Progenitor cell of endocrine pancreas (in vitro differentiated cells): ENCODE measurements at regions not wholly inside any gene's neighbourhood (a gene's known extent, or its start where the extent isn't known, plus 50 kb on each side); places are given as distances from the start of the nearest gene placed in this dataset.

ENCODE experiments used
- DNase-seq: peaks from one replicate; pipeline ENCODE4 v3.0.0; 2021; ENCODE audit warnings: low spot score; ENCODE audit not compliant: unreplicated experiment
- H3K27ac Mint-ChIP-seq: 2 replicates; pipeline ENCODE4 v1.8.0; 2021; ENCODE audit warnings: mild to moderate bottlenecking, moderate library complexity, mixed read lengths
- H3K27me3 Mint-ChIP-seq: 2 replicates; pipeline ENCODE4 v1.8.0; 2021; ENCODE audit warnings: mixed read lengths
- H3K36me3 Mint-ChIP-seq: 2 replicates; pipeline ENCODE4 v1.8.0; 2022; ENCODE audit warnings: mixed read lengths; ENCODE audit not compliant: insufficient read depth
- H3K4me1 Mint-ChIP-seq: 2 replicates; pipeline ENCODE4 v1.8.0; 2021; ENCODE audit warnings: low read depth, mixed read lengths
- H3K4me3 Mint-ChIP-seq: 2 replicates; pipeline ENCODE4 v1.8.0; 2021; ENCODE audit warnings: low read depth, mild to moderate bottlenecking, moderate library complexity, mixed read lengths
- H3K9me3 Mint-ChIP-seq: 2 replicates; pipeline ENCODE4 v1.8.0; 2021; ENCODE audit warnings: low read depth, mixed read lengths
- TF ChIP-seq, protein P1 (sequence below): fragments of 200-600 bp; sonication (generic); IDR thresholded peaks from one replicate; pipeline ENCODE4 v1.5.0; 2021; ENCODE audit warnings: antibody characterized with exemption, mild to moderate bottlenecking; ENCODE audit not compliant: unreplicated experiment

DNA sequence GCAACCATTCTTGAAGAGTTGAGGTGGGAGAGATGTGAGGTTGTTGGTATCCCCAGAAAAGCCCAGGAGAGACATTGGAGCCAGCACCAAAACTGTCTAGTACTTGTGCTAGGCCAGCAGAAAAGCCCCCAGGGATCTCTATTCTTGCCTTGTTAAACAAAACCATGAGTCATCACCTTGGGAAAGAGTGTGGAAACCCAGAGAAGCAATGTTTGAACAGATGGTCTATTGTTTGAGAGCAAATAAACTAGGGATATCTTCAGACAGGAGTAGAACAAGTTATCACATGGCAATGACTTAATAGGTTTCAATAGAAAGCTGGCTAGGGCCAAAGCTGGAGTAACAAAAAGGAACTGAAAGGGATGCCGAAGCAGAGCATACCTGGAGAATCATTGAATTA, 195.7 kb upstream of the CASK start:
- H3K9me3 Mint-ChIP-seq, result peaks cover 12% of the 10 kb centered on the region
- no peaks in the 10 kb centered on the region for H3K27me3 Mint-ChIP-seq
- TF ChIP-seq, protein P1, sequence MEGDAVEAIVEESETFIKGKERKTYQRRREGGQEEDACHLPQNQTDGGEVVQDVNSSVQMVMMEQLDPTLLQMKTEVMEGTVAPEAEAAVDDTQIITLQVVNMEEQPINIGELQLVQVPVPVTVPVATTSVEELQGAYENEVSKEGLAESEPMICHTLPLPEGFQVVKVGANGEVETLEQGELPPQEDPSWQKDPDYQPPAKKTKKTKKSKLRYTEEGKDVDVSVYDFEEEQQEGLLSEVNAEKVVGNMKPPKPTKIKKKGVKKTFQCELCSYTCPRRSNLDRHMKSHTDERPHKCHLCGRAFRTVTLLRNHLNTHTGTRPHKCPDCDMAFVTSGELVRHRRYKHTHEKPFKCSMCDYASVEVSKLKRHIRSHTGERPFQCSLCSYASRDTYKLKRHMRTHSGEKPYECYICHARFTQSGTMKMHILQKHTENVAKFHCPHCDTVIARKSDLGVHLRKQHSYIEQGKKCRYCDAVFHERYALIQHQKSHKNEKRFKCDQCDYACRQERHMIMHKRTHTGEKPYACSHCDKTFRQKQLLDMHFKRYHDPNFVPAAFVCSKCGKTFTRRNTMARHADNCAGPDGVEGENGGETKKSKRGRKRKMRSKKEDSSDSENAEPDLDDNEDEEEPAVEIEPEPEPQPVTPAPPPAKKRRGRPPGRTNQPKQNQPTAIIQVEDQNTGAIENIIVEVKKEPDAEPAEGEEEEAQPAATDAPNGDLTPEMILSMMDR, result no peak
- no peak overlapping the region for H3K27ac Mint-ChIP-seq
- no peak overlapping the region for H3K4me3 Mint-ChIP-seq
- DNase-seq, result no peak
- no peaks in the 10 kb centered on the region for H3K4me1 Mint-ChIP-seq
- H3K36me3 Mint-ChIP-seq, result no peaks in the 10 kb centered on the region

DNA sequence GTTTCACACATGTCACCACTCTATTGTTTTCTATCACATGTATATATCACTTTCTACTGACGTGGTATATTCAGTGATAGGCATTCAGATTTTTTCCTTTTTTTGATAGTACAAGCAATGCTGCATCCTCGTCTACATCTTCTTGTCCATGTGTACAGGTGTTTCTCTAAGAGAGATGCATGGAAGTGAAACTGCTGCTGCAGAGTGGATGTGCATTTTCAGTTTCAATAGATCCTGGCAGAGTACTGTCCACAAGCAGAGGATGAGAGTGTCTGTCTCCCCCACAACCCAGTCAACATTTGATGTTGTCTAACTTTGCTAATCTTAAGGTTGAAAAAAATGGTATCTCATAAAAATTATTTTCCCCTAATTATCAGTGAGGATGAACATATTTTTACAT, 194.0 kb upstream of the CASK start:
- H3K27me3 Mint-ChIP-seq, result no peaks in the 10 kb centered on the region
- no peaks in the 10 kb centered on the region for H3K4me1 Mint-ChIP-seq
- H3K36me3 Mint-ChIP-seq, result no peaks in the 10 kb centered on the region
- H3K9me3 Mint-ChIP-seq, result peaks cover 15% of the 10 kb centered on the region
- TF ChIP-seq, protein P1, result no peak
- H3K27ac Mint-ChIP-seq, result no peak overlapping the region
- DNase-seq, result no peak
- H3K4me3 Mint-ChIP-seq, result no peak overlapping the region

- H3K4me1 Mint-ChIP-seq, result no peaks in the 10 kb centered on the region
- no peak overlapping the region for H3K27ac Mint-ChIP-seq
- no peaks in the 10 kb centered on the region for H3K27me3 Mint-ChIP-seq
- no peak for DNase-seq
- H3K36me3 Mint-ChIP-seq, result no peaks in the 10 kb centered on the region
- H3K9me3 Mint-ChIP-seq, result peaks cover 23% of the 10 kb centered on the region
- TF ChIP-seq, protein P1, result no peak
- H3K4me3 Mint-ChIP-seq, result no peak overlapping the region
Measured at GRCh38 chrX:42109428-42109827, 186.1 kb upstream of the CASK start.

GRCh38 chrX:42107495-42108488, 184.4 kb upstream of the CASK start:
- H3K27ac Mint-ChIP-seq, result no peak overlapping the region
- no peaks in the 10 kb centered on the region for H3K27me3 Mint-ChIP-seq
- no peak for DNase-seq
- H3K4me1 Mint-ChIP-seq, result no peaks in the 10 kb centered on the region
- peaks cover 22% of the 10 kb centered on the region for H3K9me3 Mint-ChIP-seq
- no peak overlapping the region for H3K4me3 Mint-ChIP-seq
- TF ChIP-seq, protein P1, result no peak
- no peaks in the 10 kb centered on the region for H3K36me3 Mint-ChIP-seq

- DNase-seq, result no peak
- H3K27ac Mint-ChIP-seq, result no peak overlapping the region
- peaks cover 18% of the 10 kb centered on the region for H3K9me3 Mint-ChIP-seq
- H3K27me3 Mint-ChIP-seq, result no peaks in the 10 kb centered on the region
- no peaks in the 10 kb centered on the region for H3K36me3 Mint-ChIP-seq
- TF ChIP-seq, protein P1, result no peak
- H3K4me3 Mint-ChIP-seq, result no peak overlapping the region
- H3K4me1 Mint-ChIP-seq, result no peaks in the 10 kb centered on the region
Measured at GRCh38 chrX:42106556-42106955, 183.2 kb upstream of the CASK start.
